Spleen (tissue), 7 donors: ENCODE measurements at regions not wholly inside any gene's neighbourhood (a gene's known extent, or its start where the extent isn't known, plus 50 kb on each side); places are given as distances from the start of the nearest gene placed in this dataset.

Experiments used
- POLR2AphosphoS5 ChIP-seq, 3 donors: sonication (generic); formaldehyde crosslinking; IDR thresholded peaks; one replicate each; pipeline ENCODE4 v1.5.1; 2017; ENCODE audit warnings: antibody characterized with exemption in 3 of 3
- TF ChIP-seq, protein P1 (sequence below), 11 experiments: fragments of 200-600 bp in 7 of 11; fragments of 450-650 bp in 4 of 11; sonication (generic) in 4 of 11; IDR thresholded peaks in 8 of 11; conservative IDR thresholded peaks in 3 of 11; 1 replicate in 7 of 11; 2 replicates in 4 of 11; pipeline versions ENCODE4 v1.4.0 to v1.8.0; 2016 to 2021; ENCODE audit warnings: antibody characterized with exemption in 11 of 11, inconsistent platforms in 4 of 11, mild to moderate bottlenecking in 1 of 11
- donor health status: DM: no; HTN: no; CAD: no; lungs with moderate emphysema.
- donor health status: DM: no; HTN: no; CAD: no.
- donor health status: DM: no; HTN: no; CAD: no.

DNA sequence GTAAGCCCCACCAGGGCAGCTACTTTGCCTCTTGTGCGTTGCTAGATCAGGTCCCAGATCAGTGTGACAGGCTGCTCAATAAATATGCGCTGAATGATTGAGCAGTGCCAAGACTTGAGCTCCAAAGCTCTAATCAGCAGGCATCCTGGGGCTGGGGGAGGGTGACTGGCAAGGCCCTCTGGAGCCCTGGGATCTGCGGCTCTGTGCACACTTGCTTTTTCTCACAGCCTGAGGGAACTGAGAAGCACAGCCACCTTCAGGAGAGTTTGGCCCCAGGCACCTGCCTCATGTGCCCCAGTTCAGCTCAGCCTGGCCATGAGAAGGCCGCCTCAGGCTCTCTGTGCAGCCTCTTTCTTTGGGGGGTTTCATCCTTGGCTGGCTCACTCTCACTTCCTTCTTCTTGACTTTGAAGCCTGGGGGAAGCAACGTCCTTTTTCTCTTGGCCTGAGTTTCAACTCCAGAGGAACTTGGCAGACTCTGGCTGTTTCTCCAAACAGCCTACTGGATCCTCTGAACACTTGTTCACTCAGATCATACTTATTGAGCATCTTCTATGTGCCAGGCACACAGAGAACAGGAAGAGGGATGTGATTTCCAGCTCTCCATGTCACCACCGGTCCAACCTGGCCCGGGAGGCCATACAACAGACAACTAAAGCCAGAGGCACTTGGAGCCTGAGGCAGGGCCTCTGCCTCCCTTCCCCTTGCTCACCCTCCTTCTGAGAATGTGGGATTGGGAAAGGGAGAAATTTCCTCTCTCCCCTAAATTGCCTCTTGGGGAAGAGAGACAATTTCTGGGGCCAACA is 114.0 kb downstream of the VEGFA start:
- TF ChIP-seq, protein P1, sequence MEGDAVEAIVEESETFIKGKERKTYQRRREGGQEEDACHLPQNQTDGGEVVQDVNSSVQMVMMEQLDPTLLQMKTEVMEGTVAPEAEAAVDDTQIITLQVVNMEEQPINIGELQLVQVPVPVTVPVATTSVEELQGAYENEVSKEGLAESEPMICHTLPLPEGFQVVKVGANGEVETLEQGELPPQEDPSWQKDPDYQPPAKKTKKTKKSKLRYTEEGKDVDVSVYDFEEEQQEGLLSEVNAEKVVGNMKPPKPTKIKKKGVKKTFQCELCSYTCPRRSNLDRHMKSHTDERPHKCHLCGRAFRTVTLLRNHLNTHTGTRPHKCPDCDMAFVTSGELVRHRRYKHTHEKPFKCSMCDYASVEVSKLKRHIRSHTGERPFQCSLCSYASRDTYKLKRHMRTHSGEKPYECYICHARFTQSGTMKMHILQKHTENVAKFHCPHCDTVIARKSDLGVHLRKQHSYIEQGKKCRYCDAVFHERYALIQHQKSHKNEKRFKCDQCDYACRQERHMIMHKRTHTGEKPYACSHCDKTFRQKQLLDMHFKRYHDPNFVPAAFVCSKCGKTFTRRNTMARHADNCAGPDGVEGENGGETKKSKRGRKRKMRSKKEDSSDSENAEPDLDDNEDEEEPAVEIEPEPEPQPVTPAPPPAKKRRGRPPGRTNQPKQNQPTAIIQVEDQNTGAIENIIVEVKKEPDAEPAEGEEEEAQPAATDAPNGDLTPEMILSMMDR (IDR thresholded peaks at IDR 0.05 in 8 of 11, conservative IDR thresholded peaks at IDR 0.05 in 3 of 11) = no peak
- no peak for TF ChIP-seq POLR2AphosphoS5 (IDR thresholded peaks at IDR 0.05)
